ENCODE measurements at regions not wholly inside any gene's neighbourhood (a gene's known extent, or its start where the extent isn't known, plus 50 kb on each side); places are given as distances from the start of the nearest gene placed in this dataset.

DNA sequence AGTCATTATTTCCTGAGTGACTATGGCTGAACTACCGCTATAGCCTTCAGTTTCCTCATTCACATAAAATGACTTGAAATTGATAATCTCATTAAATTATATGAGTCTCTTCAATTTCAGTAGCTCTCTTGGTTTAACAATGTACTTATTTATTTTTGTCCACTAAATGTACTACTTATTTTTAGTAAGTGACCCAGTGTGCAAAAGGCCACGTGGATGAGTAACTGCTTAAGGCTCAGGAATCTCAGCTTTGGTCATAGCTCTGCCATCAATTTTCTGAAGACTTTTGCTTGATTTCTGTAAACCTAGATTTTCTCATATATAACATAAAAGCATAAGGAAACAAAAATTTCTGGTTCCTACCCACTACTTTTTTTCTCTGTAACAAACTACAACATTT, 1132.9 kb upstream of the CDH8 start:
- Histone ChIP-seq H2AFZ (no peak overlapping the region), H4K20me1 (ENCODE audit: insufficient read depth, poor library complexity, severe bottlenecking) (no peaks in the 10 kb centered on the region), H3K4me1 (ENCODE audit: insufficient read depth) (no peaks in the 10 kb centered on the region), H3K27me3 (no peaks in the 10 kb centered on the region), H3K27ac (no peak overlapping the region), H3K9me2 (replicated peaks; ENCODE audit: insufficient read depth) (no peaks in the 10 kb centered on the region), H3K79me2 (no peaks in the 10 kb centered on the region), H3K36me3 (replicated peaks; ENCODE audit: insufficient read depth, low read depth) (no peaks in the 10 kb centered on the region), H3K4me2 (no peak overlapping the region), H3K4me3 (no peak overlapping the region), H3K9me3 (ENCODE audit: low read depth) (no peaks in the 10 kb centered on the region)
- no peak for DNase-seq (ENCODE audit: low spot score)
- WGBS (ENCODE audit: low lambda C conversion rate, missing lambda C conversion rate): 94% methylated on average over 2 of the region's 2 CpGs
- TF ChIP-seq EZH2phosphoT487 (IDR thresholded peaks at IDR 0.05; ENCODE audit: low read depth, severe bottlenecking, unreplicated experiment) (no peak), EZH2 (IDR thresholded peaks at IDR 0.05; ENCODE audit: borderline replicate concordance) (no peak)
- TF ChIP-seq, protein P1, sequence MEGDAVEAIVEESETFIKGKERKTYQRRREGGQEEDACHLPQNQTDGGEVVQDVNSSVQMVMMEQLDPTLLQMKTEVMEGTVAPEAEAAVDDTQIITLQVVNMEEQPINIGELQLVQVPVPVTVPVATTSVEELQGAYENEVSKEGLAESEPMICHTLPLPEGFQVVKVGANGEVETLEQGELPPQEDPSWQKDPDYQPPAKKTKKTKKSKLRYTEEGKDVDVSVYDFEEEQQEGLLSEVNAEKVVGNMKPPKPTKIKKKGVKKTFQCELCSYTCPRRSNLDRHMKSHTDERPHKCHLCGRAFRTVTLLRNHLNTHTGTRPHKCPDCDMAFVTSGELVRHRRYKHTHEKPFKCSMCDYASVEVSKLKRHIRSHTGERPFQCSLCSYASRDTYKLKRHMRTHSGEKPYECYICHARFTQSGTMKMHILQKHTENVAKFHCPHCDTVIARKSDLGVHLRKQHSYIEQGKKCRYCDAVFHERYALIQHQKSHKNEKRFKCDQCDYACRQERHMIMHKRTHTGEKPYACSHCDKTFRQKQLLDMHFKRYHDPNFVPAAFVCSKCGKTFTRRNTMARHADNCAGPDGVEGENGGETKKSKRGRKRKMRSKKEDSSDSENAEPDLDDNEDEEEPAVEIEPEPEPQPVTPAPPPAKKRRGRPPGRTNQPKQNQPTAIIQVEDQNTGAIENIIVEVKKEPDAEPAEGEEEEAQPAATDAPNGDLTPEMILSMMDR (IDR thresholded peaks at IDR 0.05; ENCODE audit: poor library complexity): no peak

DNA sequence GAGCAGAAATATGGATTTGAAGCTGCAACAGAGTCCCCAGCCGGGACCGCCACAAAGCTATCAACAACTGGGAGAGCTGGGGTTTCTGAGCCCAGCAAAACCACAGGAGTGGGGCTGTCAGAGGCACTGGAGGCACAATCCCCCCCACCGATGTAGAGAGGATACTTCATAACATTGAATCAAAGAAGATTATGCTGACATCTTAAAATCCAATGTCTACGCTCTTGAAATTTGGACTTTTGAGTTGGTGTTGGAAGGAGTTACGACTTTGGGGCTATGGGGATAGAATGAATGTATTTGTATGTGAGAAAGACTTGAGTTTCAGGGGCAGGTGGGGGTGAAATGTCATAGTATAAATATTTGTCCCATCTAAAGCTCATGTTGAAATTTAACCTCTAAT, 1121.6 kb upstream of the CDH8 start:
- Histone ChIP-seq H3K27me3 (no peaks in the 10 kb centered on the region), H3K4me3 (no peak overlapping the region), H3K36me3 (replicated peaks; ENCODE audit: insufficient read depth, low read depth) (no peaks in the 10 kb centered on the region), H2AFZ (no peak overlapping the region), H3K9me2 (replicated peaks; ENCODE audit: insufficient read depth) (no peaks in the 10 kb centered on the region), H3K79me2 (no peaks in the 10 kb centered on the region), H3K4me1 (ENCODE audit: insufficient read depth) (no peaks in the 10 kb centered on the region), H3K9me3 (ENCODE audit: low read depth) (no peaks in the 10 kb centered on the region), H3K27ac (no peak overlapping the region), H4K20me1 (ENCODE audit: insufficient read depth, poor library complexity, severe bottlenecking) (no peaks in the 10 kb centered on the region), H3K4me2 (no peak overlapping the region)
- no peak for DNase-seq (ENCODE audit: low spot score)
- 96% methylated on average over 5 of the region's 5 CpGs for WGBS (ENCODE audit: low lambda C conversion rate, missing lambda C conversion rate)
- TF ChIP-seq EZH2phosphoT487 (IDR thresholded peaks at IDR 0.05; ENCODE audit: low read depth, severe bottlenecking, unreplicated experiment) (no peak), EZH2 (IDR thresholded peaks at IDR 0.05; ENCODE audit: borderline replicate concordance) (no peak)
- TF ChIP-seq, protein P1 (IDR thresholded peaks at IDR 0.05; ENCODE audit: poor library complexity): no peak

DNA sequence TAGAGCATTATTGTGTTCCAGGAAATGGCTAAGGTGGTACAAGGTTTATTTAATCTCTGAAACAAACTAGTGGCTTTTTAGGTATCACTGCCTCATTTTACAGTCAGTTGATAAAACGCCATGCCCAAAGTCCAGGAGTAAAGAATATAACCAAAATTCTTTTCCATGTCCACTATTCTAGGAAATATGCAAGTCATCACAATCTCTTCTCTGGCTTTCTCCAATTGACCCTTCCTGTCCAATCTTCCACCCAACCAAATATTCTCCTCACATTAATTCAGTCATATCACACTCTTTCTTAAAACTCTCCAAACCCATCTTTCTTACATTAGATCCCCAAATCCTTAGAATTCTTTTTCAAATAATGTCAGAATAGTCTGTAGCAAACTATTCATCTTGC, 1110.0 kb upstream of the CDH8 start:
- WGBS (ENCODE audit: low lambda C conversion rate, missing lambda C conversion rate): 67% methylated on average over 1 of the region's 1 CpG
- no peak for DNase-seq (ENCODE audit: low spot score)
- Histone ChIP-seq H3K4me2 (no peak overlapping the region), H3K9me2 (replicated peaks; ENCODE audit: insufficient read depth) (no peaks in the 10 kb centered on the region), H4K20me1 (ENCODE audit: insufficient read depth, poor library complexity, severe bottlenecking) (no peaks in the 10 kb centered on the region), H2AFZ (no peak overlapping the region), H3K4me1 (ENCODE audit: insufficient read depth) (no peaks in the 10 kb centered on the region), H3K4me3 (no peak overlapping the region), H3K27ac (no peak overlapping the region), H3K79me2 (no peaks in the 10 kb centered on the region), H3K9me3 (ENCODE audit: low read depth) (no peaks in the 10 kb centered on the region), H3K36me3 (replicated peaks; ENCODE audit: insufficient read depth, low read depth) (no peaks in the 10 kb centered on the region), H3K27me3 (no peaks in the 10 kb centered on the region)
- TF ChIP-seq, protein P1 (IDR thresholded peaks at IDR 0.05; ENCODE audit: poor library complexity): no peak
- TF ChIP-seq EZH2 (IDR thresholded peaks at IDR 0.05; ENCODE audit: borderline replicate concordance): no peak
- no peak for TF ChIP-seq EZH2phosphoT487 (IDR thresholded peaks at IDR 0.05; ENCODE audit: low read depth, severe bottlenecking, unreplicated experiment)

DNA sequence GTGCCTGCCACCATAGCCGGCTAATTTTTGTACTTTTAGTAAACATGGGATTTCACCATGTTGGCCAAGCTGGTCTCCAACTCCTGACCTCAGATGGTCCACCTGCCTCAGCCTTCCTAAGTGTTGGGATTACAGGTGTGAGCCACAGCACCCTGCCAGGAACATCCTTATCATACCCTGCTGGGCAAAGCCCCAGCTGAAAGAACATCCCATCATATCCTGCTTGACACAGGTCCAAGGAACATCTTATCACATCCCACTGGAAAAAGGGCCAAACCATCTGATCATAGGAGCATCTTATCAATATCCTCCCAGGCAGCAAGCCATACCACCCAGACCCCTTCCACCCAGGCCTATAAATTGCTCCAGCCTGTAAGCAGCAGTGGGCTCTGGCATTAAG, 1109.2 kb upstream of the CDH8 start:
- H3K4me3 ChIP-seq: no peak overlapping the region
- H3K27me3 ChIP-seq: no peaks in the 10 kb centered on the region
- TF ChIP-seq, protein P1 (IDR thresholded peaks at IDR 0.05; ENCODE audit: poor library complexity): no peak
- TF ChIP-seq EZH2phosphoT487 (IDR thresholded peaks at IDR 0.05; ENCODE audit: low read depth, severe bottlenecking, unreplicated experiment) (no peak), EZH2 (IDR thresholded peaks at IDR 0.05; ENCODE audit: borderline replicate concordance) (no peak)
- H3K9me3 ChIP-seq (ENCODE audit: low read depth): no peaks in the 10 kb centered on the region
- no peak overlapping the region for H3K4me2 ChIP-seq
- no peaks in the 10 kb centered on the region for H3K9me2 ChIP-seq (replicated peaks; ENCODE audit: insufficient read depth)
- no peaks in the 10 kb centered on the region for H3K4me1 ChIP-seq (ENCODE audit: insufficient read depth)
- no peaks in the 10 kb centered on the region for H4K20me1 ChIP-seq (ENCODE audit: insufficient read depth, poor library complexity, severe bottlenecking)
- no peak overlapping the region for H2AFZ ChIP-seq
- no peaks in the 10 kb centered on the region for H3K36me3 ChIP-seq (replicated peaks; ENCODE audit: insufficient read depth, low read depth)
- 71% methylated on average over 1 of the region's 1 CpG for WGBS (ENCODE audit: low lambda C conversion rate, missing lambda C conversion rate)
- no peaks in the 10 kb centered on the region for H3K79me2 ChIP-seq
- no peak for DNase-seq (ENCODE audit: low spot score)
- H3K27ac ChIP-seq: no peak overlapping the region
